Liver (tissue), 7 donors: ENCODE measurements at regions not wholly inside any gene's neighbourhood (a gene's known extent, or its start where the extent isn't known, plus 50 kb on each side); places are given as distances from the start of the nearest gene placed in this dataset.

Experiments used
- DNase-seq: peaks from one replicate; pipeline ENCODE4 v3.0.0-alpha.2; 2017; ENCODE audit warnings: low spot score
- H3K27ac ChIP-seq, 2 donors: one replicate each; pipeline ENCODE4 v1.7.0; 2013; ENCODE audit warnings: inconsistent platforms in 2 of 2, low read length in 2 of 2, control low read depth in 1 of 2, low read depth in 1 of 2, mild to moderate bottlenecking in 1 of 2
- H3K27me3 ChIP-seq, 4 donors: one replicate each; pipeline versions ENCODE4 v1.6.1 to v1.7.0; 2013; ENCODE audit warnings: low read length in 3 of 4, inconsistent platforms in 1 of 4, mild to moderate bottlenecking in 1 of 4, moderate library complexity in 1 of 4; ENCODE audit not compliant: control insufficient read depth in 4 of 4, insufficient read depth in 4 of 4
- H3K36me3 ChIP-seq, 4 donors: one replicate each; pipeline versions ENCODE4 v1.6.1 to v1.7.0; 2013; ENCODE audit warnings: low read length in 3 of 4, mild to moderate bottlenecking in 3 of 4, low read depth in 1 of 4, moderate library complexity in 1 of 4; ENCODE audit not compliant: control insufficient read depth in 4 of 4, insufficient read depth in 3 of 4
- H3K4me1 ChIP-seq, 4 donors: one replicate each; pipeline versions ENCODE4 v1.6.1 to v1.7.0; 2013; ENCODE audit warnings: low read length in 3 of 4, mild to moderate bottlenecking in 3 of 4, moderate library complexity in 1 of 4; ENCODE audit not compliant: control insufficient read depth in 4 of 4, insufficient read depth in 4 of 4
- H3K4me3 ChIP-seq, 3 donors: one replicate each; pipeline versions ENCODE4 v1.6.1 to v1.7.0; 2013; ENCODE audit warnings: low read length in 3 of 3, control low read depth in 1 of 3, low read depth in 1 of 3, mild to moderate bottlenecking in 1 of 3
- H3K9ac ChIP-seq, 2 donors: one replicate each; pipeline ENCODE4 v1.7.0; 2013; ENCODE audit warnings: low read length in 2 of 2, mild to moderate bottlenecking in 2 of 2, moderate library complexity in 2 of 2, control low read depth in 1 of 2, low read depth in 1 of 2
- H3K9me3 ChIP-seq, 4 donors: one replicate each; pipeline versions ENCODE4 v1.6.1 to v1.7.0; 2013; ENCODE audit warnings: low read length in 3 of 4; ENCODE audit not compliant: control insufficient read depth in 4 of 4
- EGR1 ChIP-seq, 2 donors: IDR thresholded peaks; 2 replicates each; pipeline ENCODE4 v1.6.1; 2016 to 2018; ENCODE audit warnings: antibody characterized with exemption in 2 of 2, low read depth in 2 of 2
- FOXA1 ChIP-seq: IDR thresholded peaks from 2 replicates; pipeline ENCODE4 v1.6.1; 2016; ENCODE audit warnings: antibody characterized with exemption
- FOXA2 ChIP-seq: IDR thresholded peaks from 2 replicates; pipeline ENCODE4 v1.6.1; 2016; ENCODE audit warnings: antibody characterized with exemption
- GABPA ChIP-seq, 2 donors: IDR thresholded peaks in 1 of 2; conservative IDR thresholded peaks in 1 of 2; 2 replicates each; pipeline ENCODE4 v1.6.1; 2016; ENCODE audit warnings: antibody characterized with exemption in 2 of 2, mild to moderate bottlenecking in 1 of 2, moderate library complexity in 1 of 2
- HNF4A ChIP-seq, 2 donors: conservative IDR thresholded peaks; 2 replicates each; pipeline ENCODE4 v1.6.1; 2016; ENCODE audit warnings: antibody characterized with exemption in 2 of 2, mild to moderate bottlenecking in 2 of 2
- HNF4G ChIP-seq: IDR thresholded peaks from 2 replicates; pipeline ENCODE4 v1.6.1; 2016; ENCODE audit warnings: antibody characterized with exemption
- JUND ChIP-seq, 2 donors: IDR thresholded peaks; 2 replicates each; pipeline ENCODE4 v1.6.1; 2016; ENCODE audit warnings: antibody characterized with exemption in 2 of 2
- NR2F2 ChIP-seq: IDR thresholded peaks from 2 replicates; pipeline ENCODE4 v1.6.1; 2016; ENCODE audit warnings: antibody characterized with exemption
- RAD21 ChIP-seq, 2 donors: IDR thresholded peaks; 2 replicates each; pipeline ENCODE4 v1.6.1; 2016; ENCODE audit warnings: antibody characterized with exemption in 2 of 2, mild to moderate bottlenecking in 2 of 2
- RXRA ChIP-seq, 2 donors: IDR thresholded peaks; 2 replicates each; pipeline ENCODE4 v1.6.1; 2017 to 2018; ENCODE audit warnings: antibody characterized with exemption in 2 of 2, mild to moderate bottlenecking in 1 of 2
- SP1 ChIP-seq: IDR thresholded peaks from 2 replicates; pipeline ENCODE4 v1.6.1; 2018; ENCODE audit warnings: antibody characterized with exemption, mild to moderate bottlenecking
- TAF1 ChIP-seq: conservative IDR thresholded peaks from 2 replicates; pipeline ENCODE4 v1.6.1; 2016; ENCODE audit warnings: antibody characterized with exemption, mild to moderate bottlenecking
- YY1 ChIP-seq: IDR thresholded peaks from 2 replicates; pipeline ENCODE4 v1.6.1; 2016; ENCODE audit warnings: antibody characterized with exemption, mild to moderate bottlenecking
- WGBS: extraction: QIAGEN DNeasy Blood & Tissue Kit; methylation state at CpG from one replicate; pipeline ENCODE4 v1.1.7; 2013; 5-methylcytosine and 5-hydroxymethylcytosine counted together
- TF ChIP-seq, protein P1 (sequence below): IDR thresholded peaks from 2 replicates; pipeline ENCODE4 v1.6.1; 2016; ENCODE audit warnings: antibody characterized with exemption
- TF ChIP-seq, protein P2 (sequence below): IDR thresholded peaks from 2 replicates; pipeline ENCODE4 v1.6.1; 2016; ENCODE audit warnings: antibody characterized with exemption
- TF ChIP-seq, protein P3 (sequence below): IDR thresholded peaks from 2 replicates; pipeline ENCODE4 v1.6.1; 2016; ENCODE audit warnings: antibody characterized with exemption, mild to moderate bottlenecking
- TF ChIP-seq, protein P4 (sequence below): IDR thresholded peaks from 2 replicates; pipeline ENCODE4 v1.6.1; 2016; ENCODE audit warnings: antibody characterized with exemption
- donor health status: healthy.
- donor health status: healthy.
- donor health status: healthy.
- donor health status: healthy.

DNA sequence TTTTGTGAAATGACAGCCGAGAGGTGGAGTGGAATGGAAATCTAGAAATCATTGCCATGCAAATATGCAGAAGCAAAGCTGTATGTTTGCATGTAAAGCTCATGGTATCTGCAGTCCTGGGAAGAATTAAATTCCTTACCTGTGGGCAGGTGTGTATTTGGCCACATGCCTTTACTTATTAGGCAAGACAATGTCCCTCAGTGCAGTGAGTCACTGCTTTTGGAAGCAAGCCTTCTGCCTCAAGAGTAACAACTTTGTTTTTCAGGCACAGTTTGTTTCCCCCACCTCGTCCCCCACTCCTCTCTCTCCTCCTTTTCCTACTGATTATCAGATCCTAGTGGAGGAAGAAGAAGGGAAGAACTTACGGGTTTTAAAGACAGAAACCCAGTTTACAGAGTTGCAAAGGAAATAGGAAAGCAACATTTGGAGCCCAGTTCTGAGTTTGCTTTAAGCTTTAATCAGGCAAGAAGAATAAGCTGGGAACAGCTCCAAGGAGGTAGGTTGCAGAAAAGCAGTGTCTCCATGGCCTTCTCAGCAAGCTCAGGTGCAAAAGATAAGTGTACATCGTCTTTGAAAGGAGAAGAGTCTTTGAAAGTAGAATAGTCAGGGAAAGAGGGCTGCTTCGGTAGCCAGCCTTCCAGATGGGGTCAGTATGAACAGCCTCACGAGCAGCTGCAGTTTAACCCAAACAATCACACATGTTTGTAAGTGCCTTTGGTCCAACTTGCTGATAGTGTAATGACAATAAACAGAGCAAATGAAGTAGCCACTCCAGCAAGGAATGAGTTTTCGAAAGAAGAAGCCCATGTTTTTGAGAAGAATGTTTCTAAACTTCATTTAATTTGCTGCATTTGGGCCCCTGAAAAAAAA is 190.1 kb downstream of the KLF5 start:
- Histone ChIP-seq H3K4me1 (no peaks in the 10 kb centered on the region), H3K9me3 (no peaks in the 10 kb centered on the region), H3K27ac (no peak overlapping the region), H3K9ac (no peak overlapping the region), H3K4me3 (no peak overlapping the region), H3K36me3 (no peaks in the 10 kb centered on the region), H3K27me3 (no peaks in the 10 kb centered on the region)
- 49% methylated on average over 7 of the region's 7 CpGs for WGBS
- peak in 1 of 2 donors; percentile 13 for TF ChIP-seq RAD21 (IDR thresholded peaks at IDR 0.05)
- TF ChIP-seq, protein P1, sequence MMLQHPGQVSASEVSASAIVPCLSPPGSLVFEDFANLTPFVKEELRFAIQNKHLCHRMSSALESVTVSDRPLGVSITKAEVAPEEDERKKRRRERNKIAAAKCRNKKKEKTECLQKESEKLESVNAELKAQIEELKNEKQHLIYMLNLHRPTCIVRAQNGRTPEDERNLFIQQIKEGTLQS: no peak
- no peak for TF ChIP-seq JUND (IDR thresholded peaks at IDR 0.05)
- DNase-seq: no peak

DNA sequence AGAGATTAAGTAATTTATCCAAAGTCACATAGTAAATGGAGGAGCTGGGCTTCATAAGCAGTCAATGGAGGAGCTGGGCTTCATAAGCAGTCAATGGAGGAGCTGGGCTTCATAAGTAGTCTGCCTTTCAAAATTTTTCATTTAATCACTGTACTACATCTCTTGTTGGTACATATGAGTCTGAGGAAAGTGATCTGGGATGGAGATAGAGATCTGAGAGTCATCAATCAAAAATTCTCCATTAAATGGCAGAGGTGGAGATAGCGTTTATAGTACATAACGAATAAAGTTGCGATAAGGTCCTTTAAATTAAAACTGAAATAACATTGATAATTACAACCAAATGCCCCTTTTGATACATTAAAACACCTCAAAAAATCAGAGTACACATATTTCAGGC is 189.3 kb downstream of the KLF5 start:
- Histone ChIP-seq H3K27ac (no peak overlapping the region), H3K4me1 (no peaks in the 10 kb centered on the region), H3K36me3 (no peaks in the 10 kb centered on the region), H3K9ac (no peak overlapping the region), H3K4me3 (no peak overlapping the region), H3K9me3 (no peaks in the 10 kb centered on the region), H3K27me3 (no peaks in the 10 kb centered on the region)
- 97% methylated on average over 3 of the region's 3 CpGs for WGBS
- no peak for DNase-seq
- no peak for TF ChIP-seq FOXA2

DNA sequence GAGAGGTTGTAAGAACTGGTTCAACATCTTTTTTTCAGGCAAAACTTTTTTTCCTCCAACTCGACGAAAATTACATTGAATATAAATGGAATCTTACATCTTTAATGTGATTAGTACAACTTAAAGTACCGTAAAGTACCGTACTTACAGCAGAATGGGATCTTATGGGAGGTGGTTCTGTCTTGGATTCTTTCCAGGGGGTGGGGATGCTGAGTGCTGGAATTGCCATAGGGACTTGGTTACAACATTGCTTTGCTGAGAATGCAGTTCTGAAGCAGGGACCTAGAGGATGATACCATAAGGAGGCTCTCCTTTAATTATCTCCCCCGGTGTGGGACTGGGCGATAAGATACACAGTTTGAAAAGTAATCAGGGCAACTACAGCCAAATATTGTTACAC is 186.4 kb downstream of the KLF5 start:
- 74% methylated on average over 6 of the region's 6 CpGs for WGBS
- no peak overlapping the region for H3K27ac ChIP-seq
- no peaks in the 10 kb centered on the region for H3K9me3 ChIP-seq
- no peak for DNase-seq
- no peaks in the 10 kb centered on the region for H3K36me3 ChIP-seq
- no peaks in the 10 kb centered on the region for H3K27me3 ChIP-seq
- TF ChIP-seq GABPA (IDR thresholded peaks at IDR 0.05 in 1 of 2, conservative IDR thresholded peaks at IDR 0.05 in 1 of 2) (no peak), RXRA (IDR thresholded peaks at IDR 0.05) (no peak), RAD21 (IDR thresholded peaks at IDR 0.05) (no peak)
- H3K4me1 ChIP-seq: no peaks in the 10 kb centered on the region
- H3K9ac ChIP-seq: no peak overlapping the region
- H3K4me3 ChIP-seq: no peak overlapping the region

DNA sequence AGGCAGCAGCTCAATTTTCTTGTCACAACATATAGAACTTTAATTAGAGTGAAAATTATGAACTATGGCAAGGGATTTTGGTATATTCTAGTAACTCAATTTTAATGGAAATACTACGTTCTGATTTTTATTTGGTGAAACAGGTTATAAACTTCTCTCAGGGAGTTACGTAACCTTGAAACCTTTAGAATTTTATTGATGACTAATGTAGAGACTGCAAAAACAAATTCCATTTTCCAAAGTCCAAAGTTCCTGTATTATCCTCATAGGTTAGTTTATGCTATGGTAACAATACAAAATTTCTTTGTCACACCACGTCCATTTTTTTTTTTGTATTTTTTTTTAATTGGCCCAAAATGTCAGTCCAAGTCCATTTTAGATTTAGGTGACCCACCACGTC is 185.7 kb downstream of the KLF5 start:
- Histone ChIP-seq H3K9me3 (no peaks in the 10 kb centered on the region), H3K9ac (no peak overlapping the region), H3K27ac (no peak overlapping the region), H3K27me3 (no peaks in the 10 kb centered on the region), H3K4me1 (no peaks in the 10 kb centered on the region), H3K4me3 (no peak overlapping the region), H3K36me3 (no peaks in the 10 kb centered on the region)
- DNase-seq: no peak
- WGBS: 88% methylated on average over 4 of the region's 4 CpGs
- TF ChIP-seq HNF4A (conservative IDR thresholded peaks at IDR 0.05): no peak
- TF ChIP-seq, protein P2, sequence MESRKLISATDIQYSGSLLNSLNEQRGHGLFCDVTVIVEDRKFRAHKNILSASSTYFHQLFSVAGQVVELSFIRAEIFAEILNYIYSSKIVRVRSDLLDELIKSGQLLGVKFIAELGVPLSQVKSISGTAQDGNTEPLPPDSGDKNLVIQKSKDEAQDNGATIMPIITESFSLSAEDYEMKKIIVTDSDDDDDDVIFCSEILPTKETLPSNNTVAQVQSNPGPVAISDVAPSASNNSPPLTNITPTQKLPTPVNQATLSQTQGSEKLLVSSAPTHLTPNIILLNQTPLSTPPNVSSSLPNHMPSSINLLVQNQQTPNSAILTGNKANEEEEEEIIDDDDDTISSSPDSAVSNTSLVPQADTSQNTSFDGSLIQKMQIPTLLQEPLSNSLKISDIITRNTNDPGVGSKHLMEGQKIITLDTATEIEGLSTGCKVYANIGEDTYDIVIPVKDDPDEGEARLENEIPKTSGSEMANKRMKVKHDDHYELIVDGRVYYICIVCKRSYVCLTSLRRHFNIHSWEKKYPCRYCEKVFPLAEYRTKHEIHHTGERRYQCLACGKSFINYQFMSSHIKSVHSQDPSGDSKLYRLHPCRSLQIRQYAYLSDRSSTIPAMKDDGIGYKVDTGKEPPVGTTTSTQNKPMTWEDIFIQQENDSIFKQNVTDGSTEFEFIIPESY: no peak
- TF ChIP-seq GABPA (IDR thresholded peaks at IDR 0.05 in 1 of 2, conservative IDR thresholded peaks at IDR 0.05 in 1 of 2): no peak
- no peak for TF ChIP-seq SP1
- TF ChIP-seq FOXA2: no peak
- TF ChIP-seq HNF4G: no peak
- no peak for TF ChIP-seq RAD21 (IDR thresholded peaks at IDR 0.05)
- TF ChIP-seq, protein P1: no peak
- TF ChIP-seq RXRA (IDR thresholded peaks at IDR 0.05): no peak
- TF ChIP-seq TAF1: no peak
- TF ChIP-seq, protein P3, sequence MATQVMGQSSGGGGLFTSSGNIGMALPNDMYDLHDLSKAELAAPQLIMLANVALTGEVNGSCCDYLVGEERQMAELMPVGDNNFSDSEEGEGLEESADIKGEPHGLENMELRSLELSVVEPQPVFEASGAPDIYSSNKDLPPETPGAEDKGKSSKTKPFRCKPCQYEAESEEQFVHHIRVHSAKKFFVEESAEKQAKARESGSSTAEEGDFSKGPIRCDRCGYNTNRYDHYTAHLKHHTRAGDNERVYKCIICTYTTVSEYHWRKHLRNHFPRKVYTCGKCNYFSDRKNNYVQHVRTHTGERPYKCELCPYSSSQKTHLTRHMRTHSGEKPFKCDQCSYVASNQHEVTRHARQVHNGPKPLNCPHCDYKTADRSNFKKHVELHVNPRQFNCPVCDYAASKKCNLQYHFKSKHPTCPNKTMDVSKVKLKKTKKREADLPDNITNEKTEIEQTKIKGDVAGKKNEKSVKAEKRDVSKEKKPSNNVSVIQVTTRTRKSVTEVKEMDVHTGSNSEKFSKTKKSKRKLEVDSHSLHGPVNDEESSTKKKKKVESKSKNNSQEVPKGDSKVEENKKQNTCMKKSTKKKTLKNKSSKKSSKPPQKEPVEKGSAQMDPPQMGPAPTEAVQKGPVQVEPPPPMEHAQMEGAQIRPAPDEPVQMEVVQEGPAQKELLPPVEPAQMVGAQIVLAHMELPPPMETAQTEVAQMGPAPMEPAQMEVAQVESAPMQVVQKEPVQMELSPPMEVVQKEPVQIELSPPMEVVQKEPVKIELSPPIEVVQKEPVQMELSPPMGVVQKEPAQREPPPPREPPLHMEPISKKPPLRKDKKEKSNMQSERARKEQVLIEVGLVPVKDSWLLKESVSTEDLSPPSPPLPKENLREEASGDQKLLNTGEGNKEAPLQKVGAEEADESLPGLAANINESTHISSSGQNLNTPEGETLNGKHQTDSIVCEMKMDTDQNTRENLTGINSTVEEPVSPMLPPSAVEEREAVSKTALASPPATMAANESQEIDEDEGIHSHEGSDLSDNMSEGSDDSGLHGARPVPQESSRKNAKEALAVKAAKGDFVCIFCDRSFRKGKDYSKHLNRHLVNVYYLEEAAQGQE: no peak
- TF ChIP-seq JUND (IDR thresholded peaks at IDR 0.05): no peak
- TF ChIP-seq, protein P4, sequence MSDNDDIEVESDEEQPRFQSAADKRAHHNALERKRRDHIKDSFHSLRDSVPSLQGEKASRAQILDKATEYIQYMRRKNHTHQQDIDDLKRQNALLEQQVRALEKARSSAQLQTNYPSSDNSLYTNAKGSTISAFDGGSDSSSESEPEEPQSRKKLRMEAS: no peak
- no peak for TF ChIP-seq EGR1 (IDR thresholded peaks at IDR 0.05; ENCODE audit: low read depth in 2 of 2)
- TF ChIP-seq NR2F2: no peak
- no peak for TF ChIP-seq YY1
- no peak for TF ChIP-seq FOXA1
